Osteocyte (in vitro differentiated cells): ENCODE measurements at regions not wholly inside any gene's neighbourhood (a gene's known extent, or its start where the extent isn't known, plus 50 kb on each side); places are given as distances from the start of the nearest gene placed in this dataset.
A peak's percentile ranks its signal among the peaks of the same experiment; 100 is the strongest.

Experiments
- DNase-seq: peaks from one replicate; pipeline ENCODE4 v3.0.0; 2021; ENCODE audit warnings: mixed read lengths; ENCODE audit not compliant: unreplicated experiment; ENCODE audit errors: extremely low spot score
- H3K27ac Mint-ChIP-seq: one replicate; pipeline ENCODE4 v1.8.0; 2021; ENCODE audit warnings: mild to moderate bottlenecking, mixed read lengths; ENCODE audit not compliant: unreplicated experiment
- H3K27me3 Mint-ChIP-seq: one replicate; pipeline ENCODE4 v1.8.0; 2021; ENCODE audit warnings: mixed read lengths; ENCODE audit not compliant: unreplicated experiment
- H3K36me3 Mint-ChIP-seq: one replicate; pipeline ENCODE4 v1.8.0; 2021; ENCODE audit warnings: mixed read lengths; ENCODE audit not compliant: unreplicated experiment
- H3K4me1 Mint-ChIP-seq: one replicate; pipeline ENCODE4 v1.8.0; 2021; ENCODE audit warnings: mixed read lengths; ENCODE audit not compliant: unreplicated experiment
- H3K4me3 Mint-ChIP-seq: one replicate; pipeline ENCODE4 v1.8.0; 2021; ENCODE audit warnings: mild to moderate bottlenecking, moderate library complexity, mixed read lengths; ENCODE audit not compliant: unreplicated experiment
- H3K9me3 Mint-ChIP-seq: one replicate; pipeline ENCODE4 v1.8.0; 2021; ENCODE audit warnings: mixed read lengths; ENCODE audit not compliant: unreplicated experiment
- CTCF ChIP-seq: fragments of 200-600 bp; sonication (generic); IDR thresholded peaks from 2 replicates; pipeline ENCODE4 v1.5.0; 2021; ENCODE audit warnings: antibody characterized with exemption, mild to moderate bottlenecking, moderate library complexity

- H3K9me3 Mint-ChIP-seq = no peaks in the 10 kb centered on the region
- peaks cover 23% of the 10 kb centered on the region for H3K4me1 Mint-ChIP-seq
- no peaks in the 10 kb centered on the region for H3K27me3 Mint-ChIP-seq
- H3K27ac Mint-ChIP-seq = no peak overlapping the region
- DNase-seq = no peak
- no peaks in the 10 kb centered on the region for H3K36me3 Mint-ChIP-seq
- no peak for TF ChIP-seq CTCF
- H3K4me3 Mint-ChIP-seq = no peak overlapping the region
Measured at GRCh38 chr2:42856106-42856860, 63.9 kb upstream of the HAAO start.

- no peak overlapping the region for H3K27ac Mint-ChIP-seq
Measured at GRCh38 chr2:42855221-42855970, 63.0 kb upstream of the HAAO start.

GRCh38 chr2:42854207-42854818 lies 61.9 kb upstream of the HAAO start:
- H3K4me3 Mint-ChIP-seq = no peak overlapping the region
- no peak for TF ChIP-seq CTCF
- no peaks in the 10 kb centered on the region for H3K27me3 Mint-ChIP-seq
- H3K9me3 Mint-ChIP-seq = no peaks in the 10 kb centered on the region
- H3K36me3 Mint-ChIP-seq = no peaks in the 10 kb centered on the region
- DNase-seq = no peak
- peak overlapping the region; percentile 54 for H3K27ac Mint-ChIP-seq
- H3K4me1 Mint-ChIP-seq = peaks cover 23% of the 10 kb centered on the region

More at GRCh38 chr2:42855221-42855970, 63.0 kb upstream of the HAAO start:
- Mint-ChIP-seq H3K4me1 (peaks cover 23% of the 10 kb centered on the region), H3K36me3 (no peaks in the 10 kb centered on the region), H3K9me3 (no peaks in the 10 kb centered on the region), H3K4me3 (no peak overlapping the region), H3K27me3 (no peaks in the 10 kb centered on the region)
- no peak for TF ChIP-seq CTCF
- DNase-seq = no peak

- no peak for TF ChIP-seq CTCF
- H3K27ac Mint-ChIP-seq = peak overlapping the region; percentile 47
- H3K4me1 Mint-ChIP-seq = peaks cover 27% of the 10 kb centered on the region
- H3K27me3 Mint-ChIP-seq = no peaks in the 10 kb centered on the region
- DNase-seq = no peak
- no peak overlapping the region for H3K4me3 Mint-ChIP-seq
- H3K36me3 Mint-ChIP-seq = no peaks in the 10 kb centered on the region
- H3K9me3 Mint-ChIP-seq = no peaks in the 10 kb centered on the region
Measured at GRCh38 chr2:42853549-42854206, 61.3 kb upstream of the HAAO start.
